IMR-90 (cell line): ENCODE measurements at regions not wholly inside any gene's neighbourhood (a gene's known extent, or its start where the extent isn't known, plus 50 kb on each side); places are given as distances from the start of the nearest gene placed in this dataset.

Experiments
- BHLHE40 ChIP-seq: fragments of 150-350 bp; IDR thresholded peaks from 2 replicates; pipeline ENCODE4 v1.6.1; 2016; ENCODE audit warnings: mild to moderate bottlenecking, low read depth, low read length
- CEBPB ChIP-seq: IDR thresholded peaks from 2 replicates; pipeline ENCODE4 v1.6.1; 2012; ENCODE audit warnings: low read depth, low read length, improper control_type of control experiment
- CHD1 ChIP-seq: IDR thresholded peaks from 2 replicates; pipeline ENCODE4 v1.6.1; 2012; ENCODE audit warnings: low read depth, low read length, improper control_type of control experiment
- POLR2A ChIP-seq: IDR thresholded peaks from 2 replicates; pipeline ENCODE4 v1.6.1; 2012; ENCODE audit warnings: mild to moderate bottlenecking, low read depth, low read length
- RAD21 ChIP-seq: IDR thresholded peaks from 2 replicates; pipeline ENCODE4 v1.6.1; 2012; ENCODE audit warnings: low read length, improper control_type of control experiment
- RFX5 ChIP-seq: IDR thresholded peaks from 2 replicates; pipeline ENCODE4 v1.8.0; 2012; ENCODE audit warnings: low read depth, mild to moderate bottlenecking, low read length, moderate library complexity
- SMC3 ChIP-seq: fragments of 150-350 bp; IDR thresholded peaks from 2 replicates; pipeline ENCODE4 v1.6.1; 2016; ENCODE audit warnings: low read depth, mild to moderate bottlenecking, antibody characterized with exemption, low read length, moderate library complexity
- USF2 ChIP-seq: fragments of 150-350 bp; IDR thresholded peaks from 2 replicates; pipeline ENCODE4 v1.6.1; 2017; ENCODE audit warnings: mild to moderate bottlenecking, antibody characterized with exemption, low read length, low read depth
- TF ChIP-seq, protein P1 (sequence below): conservative IDR thresholded peaks from 2 replicates; pipeline ENCODE4 v1.5.1; 2012; ENCODE audit warnings: mild to moderate bottlenecking, low read depth, low read length, improper control_type of control experiment

DNA sequence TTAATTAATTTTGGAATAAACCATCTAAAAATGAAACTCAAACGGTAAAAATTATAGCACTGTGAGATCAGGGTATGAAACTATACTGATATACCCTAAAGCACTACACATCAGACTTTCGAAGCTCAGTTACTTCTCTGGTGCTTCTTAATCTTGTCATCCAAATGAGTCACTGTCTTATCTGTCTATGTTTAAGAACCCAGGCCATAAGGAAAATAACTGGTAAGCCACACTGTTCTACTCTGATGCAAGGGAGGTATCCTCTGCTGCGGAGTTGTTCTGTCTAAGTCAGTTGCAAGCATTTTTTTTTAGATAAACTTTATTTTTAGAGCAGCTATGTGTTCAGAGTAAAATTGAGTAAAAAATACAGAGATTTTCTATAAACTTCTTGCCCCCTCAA is 830.8 kb upstream of the POU3F4 start:
- TF ChIP-seq, protein P1, sequence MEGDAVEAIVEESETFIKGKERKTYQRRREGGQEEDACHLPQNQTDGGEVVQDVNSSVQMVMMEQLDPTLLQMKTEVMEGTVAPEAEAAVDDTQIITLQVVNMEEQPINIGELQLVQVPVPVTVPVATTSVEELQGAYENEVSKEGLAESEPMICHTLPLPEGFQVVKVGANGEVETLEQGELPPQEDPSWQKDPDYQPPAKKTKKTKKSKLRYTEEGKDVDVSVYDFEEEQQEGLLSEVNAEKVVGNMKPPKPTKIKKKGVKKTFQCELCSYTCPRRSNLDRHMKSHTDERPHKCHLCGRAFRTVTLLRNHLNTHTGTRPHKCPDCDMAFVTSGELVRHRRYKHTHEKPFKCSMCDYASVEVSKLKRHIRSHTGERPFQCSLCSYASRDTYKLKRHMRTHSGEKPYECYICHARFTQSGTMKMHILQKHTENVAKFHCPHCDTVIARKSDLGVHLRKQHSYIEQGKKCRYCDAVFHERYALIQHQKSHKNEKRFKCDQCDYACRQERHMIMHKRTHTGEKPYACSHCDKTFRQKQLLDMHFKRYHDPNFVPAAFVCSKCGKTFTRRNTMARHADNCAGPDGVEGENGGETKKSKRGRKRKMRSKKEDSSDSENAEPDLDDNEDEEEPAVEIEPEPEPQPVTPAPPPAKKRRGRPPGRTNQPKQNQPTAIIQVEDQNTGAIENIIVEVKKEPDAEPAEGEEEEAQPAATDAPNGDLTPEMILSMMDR = no peak
- TF ChIP-seq CEBPB (no peak), RFX5 (no peak), USF2 (no peak), POLR2A (no peak), CHD1 (no peak), BHLHE40 (no peak), SMC3 (no peak), RAD21 (no peak)
